K562 (cell line): ENCODE measurements at regions not wholly inside any gene's neighbourhood (a gene's known extent, or its start where the extent isn't known, plus 50 kb on each side); places are given as distances from the start of the nearest gene placed in this dataset.

ENCODE experiments used
- ATAC-seq: fragments of 200-7000 bp; cut with Tn5 transposase; 3 replicates; pipeline ENCODE4 v1.9.1; 2020; ENCODE audit warnings: moderate library complexity
- BruUV-seq: library from RNA; stranded (reverse); fragments of 400-500 nt; replicated peaks from 2 replicates; lab custom pipeline; 2021; lab: Mats Ljungman, UMichigan
- CTCF ChIA-PET: fragments of 300-600 bp; formaldehyde crosslinking; extraction: SDS; loops from one replicate; lab custom pipeline; 2021; ENCODE audit warnings: low intra/inter-chr PET ratio; lab: Yijun Ruan, JAX
- POLR2A ChIA-PET: fragments of 300-600, 350-650 bp; sonication (Branson Sonifier 250); formaldehyde crosslinking; extraction: SDS; loops from one replicate; lab custom pipeline; 2021; ENCODE audit warnings: antibody characterized with exemption, inconsistent platforms; lab: Yijun Ruan, JAX
- DNase-seq, 4 experiments: peaks; one replicate each; pipeline versions ENCODE4 v3.0.0 to v3.0.0-alpha.2; 2011 to 2018; ENCODE audit warnings: low spot score in 3 of 4, mixed read lengths in 3 of 4; ENCODE audit errors: extremely low read depth in 1 of 4
- FAIRE-seq: peaks from 2 replicates; lab custom pipeline; 2011; peaks lifted over from hg19 to GRCh38; lab: Jason Lieb, UNC
- H2AFZ ChIP-seq: 2 replicates; pipeline ENCODE4 v1.6.0; 2011; ENCODE audit warnings: low read depth, low read length, control low read depth, inconsistent platforms
- H3K27ac ChIP-seq: fragments of 200-600 bp; 3 replicates; pipeline ENCODE4 v1.8.0; 2011; ENCODE audit warnings: low read depth, mild to moderate bottlenecking, control low read depth, inconsistent platforms, low read length, moderate library complexity, mixed read lengths; ENCODE audit errors: extremely low read depth
- H3K27me3 ChIP-seq, 2 experiments: fragments of 300-600 bp in 1 of 2; 2 replicates in 1 of 2; 3 replicates in 1 of 2; pipeline versions ENCODE4 v1.6.0 to v1.8.0; 2011; ENCODE audit warnings: inconsistent platforms in 2 of 2, low read length in 2 of 2, mild to moderate bottlenecking in 1 of 2, mixed read lengths in 1 of 2, moderate library complexity in 1 of 2; ENCODE audit not compliant: control insufficient read depth in 2 of 2, insufficient read depth in 2 of 2
- H3K36me3 ChIP-seq: fragments of 300-600 bp; 3 replicates; pipeline ENCODE4 v1.8.0; 2011; ENCODE audit warnings: mild to moderate bottlenecking, low read length, inconsistent platforms; ENCODE audit not compliant: control insufficient read depth, insufficient read depth
- H3K4me1 ChIP-seq, 2 experiments: fragments of 200-600 bp in 1 of 2; replicated peaks in 1 of 2; 2 replicates in 1 of 2; 3 replicates in 1 of 2; pipeline versions ENCODE4 v1.5.1 to v1.8.0; 2011; ENCODE audit warnings: inconsistent platforms in 2 of 2, low read length in 2 of 2, mild to moderate bottlenecking in 1 of 2, mixed read lengths in 1 of 2, moderate library complexity in 1 of 2; ENCODE audit not compliant: control insufficient read depth in 2 of 2, insufficient read depth in 2 of 2
- H3K4me2 ChIP-seq: 2 replicates; pipeline ENCODE4 v1.6.1; 2011; ENCODE audit warnings: low read length, control low read depth, inconsistent platforms, mixed read lengths; ENCODE audit not compliant: insufficient read depth
- H3K4me3 ChIP-seq: fragments of 200-600 bp; sonication (generic), shearing (Covaris generic); 2 replicates; pipeline ENCODE4 v1.5.1; 2016; ENCODE audit warnings: control low read depth, inconsistent platforms
- H3K79me2 ChIP-seq: fragments of 200-600 bp; 3 replicates; pipeline ENCODE4 v1.8.0; 2011; ENCODE audit warnings: low read length, inconsistent platforms; ENCODE audit not compliant: control insufficient read depth, insufficient read depth
- H3K9ac ChIP-seq, 2 experiments: 2 replicates each; pipeline versions ENCODE4 v1.6.0 to v1.6.1; 2011; ENCODE audit warnings: low read depth in 2 of 2, low read length in 2 of 2, control low read depth in 1 of 2, inconsistent platforms in 1 of 2, mild to moderate bottlenecking in 1 of 2, mixed read lengths in 1 of 2; ENCODE audit not compliant: insufficient read depth in 1 of 2
- H3K9me1 ChIP-seq: one replicate; pipeline ENCODE4 v1.6.0; 2011; ENCODE audit warnings: inconsistent platforms, mild to moderate bottlenecking, low read length, moderate library complexity; ENCODE audit not compliant: control insufficient read depth, insufficient read depth
- H3K9me3 ChIP-seq: replicated peaks from 2 replicates; pipeline ENCODE4 v1.5.1; 2011; ENCODE audit warnings: low read depth, low read length, inconsistent platforms; ENCODE audit not compliant: control insufficient read depth, insufficient read depth
- H4K20me1 ChIP-seq: replicated peaks from 2 replicates; pipeline ENCODE4 v1.6.1; 2011; ENCODE audit warnings: low read length, inconsistent platforms, mixed read lengths; ENCODE audit not compliant: control insufficient read depth, insufficient read depth
- BRF2 ChIP-seq: IDR thresholded peaks from 3 replicates; pipeline ENCODE4 v1.6.1; 2011; ENCODE audit warnings: borderline replicate concordance, mild to moderate bottlenecking; ENCODE audit not compliant: insufficient read length, insufficient read depth
- FOS ChIP-seq: IDR thresholded peaks from 3 replicates; pipeline ENCODE4 v1.6.1; 2011; ENCODE audit not compliant: insufficient read length; ENCODE audit errors: extremely low read depth
- GTF2F1 ChIP-seq: IDR thresholded peaks from 2 replicates; pipeline ENCODE4 v1.6.1; 2011; ENCODE audit warnings: low read depth, low read length, improper control_type of control experiment
- IRF9 ChIP-seq: fragments of 450-650 bp; IDR thresholded peaks from 2 replicates; pipeline ENCODE4 v1.6.1; 2016; ENCODE audit warnings: missing biosample characterization, missing genetic modification characterization
- LEF1 ChIP-seq: fragments of 450-650 bp; IDR thresholded peaks from 2 replicates; pipeline ENCODE4 v1.6.1; 2016; ENCODE audit warnings: mild to moderate bottlenecking
- PHF8 ChIP-seq: fragments of 200-600 bp; sonication (generic); IDR thresholded peaks from 2 replicates; pipeline ENCODE4 v1.6.1; 2012; ENCODE audit warnings: mixed run types, mild to moderate bottlenecking, inconsistent platforms, low read length, moderate library complexity, borderline replicate concordance
- PHTF2 ChIP-seq: fragments of 250-450 bp; sonication (Bioruptor Pico); IDR thresholded peaks from 2 replicates; pipeline ENCODE4 v1.5.0; 2021; ENCODE audit warnings: mild to moderate bottlenecking
- SMARCC2 ChIP-seq: fragments of 450-650 bp; IDR thresholded peaks from 2 replicates; pipeline ENCODE4 v1.6.1; 2017; ENCODE audit warnings: antibody characterized with exemption, moderate library complexity, mild to moderate bottlenecking, low read depth
- TEAD4 ChIP-seq, 2 experiments: sonication (generic) in 1 of 2; formaldehyde crosslinking in 1 of 2; IDR thresholded peaks; 2 replicates each; pipeline versions ENCODE4 v1.6.1 to v1.8.0; 2012 to 2022; ENCODE audit warnings: borderline replicate concordance in 1 of 2, inconsistent platforms in 1 of 2, low read length in 1 of 2, mild to moderate bottlenecking in 1 of 2, missing genetic modification reagents in 1 of 2
- ZBTB1 ChIP-seq: sonication (generic); formaldehyde crosslinking; IDR thresholded peaks from 2 replicates; pipeline ENCODE4 v1.8.1; 2023; ENCODE audit warnings: missing genetic modification reagents, low read depth, mild to moderate bottlenecking, borderline replicate concordance
- ZNF124 ChIP-seq: sonication (generic); formaldehyde crosslinking; IDR thresholded peaks from 2 replicates; pipeline ENCODE4 v1.8.1; 2022; ENCODE audit warnings: missing genetic modification reagents
- ZNF717 ChIP-seq: fragments of 250-450 bp; sonication (Bioruptor Pico); IDR thresholded peaks from 2 replicates; pipeline ENCODE4 v1.5.0; 2021
- WGBS: fragments of 100-300 bp; shearing (Covaris generic); methylation state at CpG from one replicate; pipeline ENCODE4 v1.1.6; 2016; ENCODE audit warnings: low coverage, mixed read lengths; ENCODE audit not compliant: insufficient coverage; ENCODE audit errors: missing lambda C conversion rate; 5-methylcytosine and 5-hydroxymethylcytosine counted together
- in situ Hi-C: fragments of 300-500 bp; cut with MboI; formaldehyde crosslinking; loops from 4 replicates; pipeline ENCODE4 v1.15.0; 2018; ENCODE audit warnings: inconsistent platforms, mixed read lengths
- intact Hi-C: fragments of 100-400 bp; cut with micrococcal nuclease; formaldehyde crosslinking; loops from 2 replicates; pipeline ENCODE4 v1.14.2; 2022
- TF ChIP-seq, protein P1 (sequence below): sonication (generic); formaldehyde crosslinking; IDR thresholded peaks from 2 replicates; pipeline ENCODE4 v1.8.1; 2023; ENCODE audit warnings: mild to moderate bottlenecking, missing genetic modification reagents, moderate library complexity
- TF ChIP-seq, protein P2 (sequence below): fragments of 450-650 bp; IDR thresholded peaks from 2 replicates; pipeline ENCODE4 v1.6.1; 2017; ENCODE audit warnings: antibody characterized with exemption, mild to moderate bottlenecking

DNA sequence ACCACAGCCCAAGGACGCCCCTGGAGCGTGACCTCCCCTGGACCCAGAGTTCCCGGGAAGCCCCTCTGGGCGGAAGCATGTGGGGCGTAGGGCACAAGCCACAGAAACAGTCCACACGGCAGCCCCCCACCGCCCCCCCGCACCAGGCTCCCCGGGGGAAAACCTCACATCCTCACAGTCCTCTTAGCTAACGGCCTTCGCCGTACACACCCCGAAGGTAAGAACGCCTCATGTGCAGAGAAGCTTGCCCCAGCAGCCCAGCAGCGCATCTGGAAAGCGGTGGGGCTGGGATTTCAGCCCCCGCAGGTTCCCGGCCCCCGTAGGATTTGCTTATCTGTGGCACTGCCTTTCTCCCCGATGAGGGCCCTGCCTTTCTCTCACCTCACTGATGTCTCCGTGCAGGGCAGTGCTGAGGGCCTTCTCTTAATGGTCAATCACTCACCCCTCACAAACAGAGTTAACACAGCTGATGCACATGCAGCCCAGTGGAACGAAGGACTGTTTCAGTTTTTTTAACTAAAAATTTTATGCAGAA lies 309.2 kb downstream of the BRD1 start (continued):
- no peak for TF ChIP-seq BRF2
- TF ChIP-seq TEAD4 (IDR thresholded peaks at IDR 0.05; ENCODE audit: low read length), result no peak
- TF ChIP-seq TEAD4 (CRISPR knock-in tag; IDR thresholded peaks at IDR 0.05; ENCODE audit: borderline replicate concordance), result no peak
- TF ChIP-seq, protein P1, sequence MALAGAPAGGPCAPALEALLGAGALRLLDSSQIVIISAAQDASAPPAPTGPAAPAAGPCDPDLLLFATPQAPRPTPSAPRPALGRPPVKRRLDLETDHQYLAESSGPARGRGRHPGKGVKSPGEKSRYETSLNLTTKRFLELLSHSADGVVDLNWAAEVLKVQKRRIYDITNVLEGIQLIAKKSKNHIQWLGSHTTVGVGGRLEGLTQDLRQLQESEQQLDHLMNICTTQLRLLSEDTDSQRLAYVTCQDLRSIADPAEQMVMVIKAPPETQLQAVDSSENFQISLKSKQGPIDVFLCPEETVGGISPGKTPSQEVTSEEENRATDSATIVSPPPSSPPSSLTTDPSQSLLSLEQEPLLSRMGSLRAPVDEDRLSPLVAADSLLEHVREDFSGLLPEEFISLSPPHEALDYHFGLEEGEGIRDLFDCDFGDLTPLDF (CRISPR knock-in tag), result no peak
- TF ChIP-seq PHF8, result no peak
- TF ChIP-seq, all 486 proteins: peak for 0

DNA sequence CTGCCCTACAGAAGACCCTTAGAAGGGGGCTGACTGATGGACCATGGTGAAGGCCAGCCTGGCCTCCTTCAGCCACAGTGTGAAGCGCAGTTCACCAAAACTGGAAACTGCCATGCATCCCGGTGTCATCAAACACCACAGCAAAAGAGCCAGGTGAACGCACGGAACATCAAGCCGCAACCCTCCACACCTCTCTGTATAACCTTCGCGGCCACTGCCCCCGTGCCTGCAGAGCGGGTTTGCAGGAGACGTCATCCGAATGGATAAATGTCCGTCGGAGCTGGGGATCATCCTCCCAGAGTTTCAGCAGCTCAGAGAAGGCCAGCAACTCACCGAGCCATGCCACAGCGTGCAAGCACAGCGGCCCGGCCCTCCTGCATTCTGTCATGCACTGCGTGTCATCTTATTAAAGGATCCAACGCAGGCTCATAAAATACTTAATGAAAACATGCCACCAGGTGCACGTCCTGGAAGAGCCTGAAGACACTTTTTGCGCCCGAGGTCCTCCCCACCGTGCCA lies 309.9 kb downstream of the BRD1 start:
- ChIA-PET POLR2A (no interaction called here), CTCF (no interaction called here)
- H3K9me3 ChIP-seq, result no peaks in the 10 kb centered on the region; the same call in 1 of the 2 replicates
- intact Hi-C loops (no loop called here), in situ Hi-C loops (no loop called here)
- 84% methylated on average over 14 of the region's 23 CpGs for WGBS
- H2AFZ ChIP-seq, result no peak overlapping the region
- H3K4me2 ChIP-seq, result no peak overlapping the region
- no peaks in the 10 kb centered on the region for H3K27me3 ChIP-seq
- ATAC-seq (no peak), FAIRE-seq (no peak), DNase-seq (no peak)
- H4K20me1 ChIP-seq, result no peaks in the 10 kb centered on the region
- no peak overlapping the region for H3K9ac ChIP-seq
- H3K4me3 ChIP-seq, result no peak overlapping the region
- H3K36me3 ChIP-seq, result peaks cover 12% of the 10 kb centered on the region
- no peaks in the 10 kb centered on the region; a peak in 1 of 5 replicates for H3K4me1 ChIP-seq
- no peak overlapping the region for H3K27ac ChIP-seq
- H3K9me1 ChIP-seq, result no peaks in the 10 kb centered on the region
- BruUV-seq, result no TSS peak
- peaks cover 16% of the 10 kb centered on the region for H3K79me2 ChIP-seq
- no peak for TF ChIP-seq LEF1
- no peak for TF ChIP-seq PHTF2 (CRISPR knock-in tag)
- TF ChIP-seq, protein P2, sequence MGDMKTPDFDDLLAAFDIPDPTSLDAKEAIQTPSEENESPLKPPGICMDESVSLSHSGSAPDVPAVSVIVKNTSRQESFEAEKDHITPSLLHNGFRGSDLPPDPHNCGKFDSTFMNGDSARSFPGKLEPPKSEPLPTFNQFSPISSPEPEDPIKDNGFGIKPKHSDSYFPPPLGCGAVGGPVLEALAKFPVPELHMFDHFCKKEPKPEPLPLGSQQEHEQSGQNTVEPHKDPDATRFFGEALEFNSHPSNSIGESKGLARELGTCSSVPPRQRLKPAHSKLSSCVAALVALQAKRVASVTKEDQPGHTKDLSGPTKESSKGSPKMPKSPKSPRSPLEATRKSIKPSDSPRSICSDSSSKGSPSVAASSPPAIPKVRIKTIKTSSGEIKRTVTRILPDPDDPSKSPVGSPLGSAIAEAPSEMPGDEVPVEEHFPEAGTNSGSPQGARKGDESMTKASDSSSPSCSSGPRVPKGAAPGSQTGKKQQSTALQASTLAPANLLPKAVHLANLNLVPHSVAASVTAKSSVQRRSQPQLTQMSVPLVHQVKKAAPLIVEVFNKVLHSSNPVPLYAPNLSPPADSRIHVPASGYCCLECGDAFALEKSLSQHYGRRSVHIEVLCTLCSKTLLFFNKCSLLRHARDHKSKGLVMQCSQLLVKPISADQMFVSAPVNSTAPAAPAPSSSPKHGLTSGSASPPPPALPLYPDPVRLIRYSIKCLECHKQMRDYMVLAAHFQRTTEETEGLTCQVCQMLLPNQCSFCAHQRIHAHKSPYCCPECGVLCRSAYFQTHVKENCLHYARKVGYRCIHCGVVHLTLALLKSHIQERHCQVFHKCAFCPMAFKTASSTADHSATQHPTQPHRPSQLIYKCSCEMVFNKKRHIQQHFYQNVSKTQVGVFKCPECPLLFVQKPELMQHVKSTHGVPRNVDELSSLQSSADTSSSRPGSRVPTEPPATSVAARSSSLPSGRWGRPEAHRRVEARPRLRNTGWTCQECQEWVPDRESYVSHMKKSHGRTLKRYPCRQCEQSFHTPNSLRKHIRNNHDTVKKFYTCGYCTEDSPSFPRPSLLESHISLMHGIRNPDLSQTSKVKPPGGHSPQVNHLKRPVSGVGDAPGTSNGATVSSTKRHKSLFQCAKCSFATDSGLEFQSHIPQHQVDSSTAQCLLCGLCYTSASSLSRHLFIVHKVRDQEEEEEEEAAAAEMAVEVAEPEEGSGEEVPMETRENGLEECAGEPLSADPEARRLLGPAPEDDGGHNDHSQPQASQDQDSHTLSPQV, result no peak
- no peak for TF ChIP-seq ZBTB1 (CRISPR knock-in tag)
- no peak for TF ChIP-seq ZNF124 (CRISPR knock-in tag)
- TF ChIP-seq GTF2F1, result no peak
- TF ChIP-seq SMARCC2, result no peak
- TF ChIP-seq FOS, result no peak
- no peak for TF ChIP-seq IRF9
- no peak for TF ChIP-seq ZNF717
